Transverse colon (tissue), 4 donors: ENCODE measurements at regions not wholly inside any gene's neighbourhood (a gene's known extent, or its start where the extent isn't known, plus 50 kb on each side); places are given as distances from the start of the nearest gene placed in this dataset.

Source experiments
- DNase-seq: peaks from one replicate; pipeline ENCODE4 v3.0.0-alpha.2; 2019
- H3K27ac ChIP-seq, 4 donors: fragments of 200-600 bp; sonication (generic); 2 replicates each; pipeline ENCODE4 v1.5.1; 2016 to 2018; ENCODE audit warnings: inconsistent platforms in 4 of 4
- H3K27me3 ChIP-seq: fragments of 200-600 bp; sonication (generic); 2 replicates; pipeline ENCODE4 v1.5.1; 2017; ENCODE audit warnings: inconsistent platforms
- H3K36me3 ChIP-seq, 4 donors: fragments of 200-600 bp; sonication (generic); 2 replicates each; pipeline ENCODE4 v1.5.1; 2017 to 2019; ENCODE audit warnings: inconsistent platforms in 4 of 4
- H3K4me1 ChIP-seq, 4 donors: fragments of 200-600 bp; sonication (generic); 2 replicates each; pipeline ENCODE4 v1.5.1; 2017 to 2020; ENCODE audit warnings: inconsistent platforms in 4 of 4
- H3K4me3 ChIP-seq, 4 donors: fragments of 200-600 bp; sonication (generic); 1 replicate in 1 of 4; 2 replicates in 3 of 4; pipeline versions ENCODE4 v1.5.1 to v1.6.1; 2017 to 2019; ENCODE audit warnings: inconsistent platforms in 4 of 4
- H3K9me3 ChIP-seq, 2 donors: fragments of 200-600 bp; sonication (generic); 2 replicates each; pipeline ENCODE4 v1.5.1; 2017 to 2019; ENCODE audit warnings: inconsistent platforms in 2 of 2
- CTCF ChIP-seq, 5 experiments: fragments of 200-600 bp in 3 of 5; fragments of 450-650 bp in 2 of 5; sonication (generic) in 3 of 5; IDR thresholded peaks; 1 replicate in 2 of 5; 2 replicates in 3 of 5; pipeline ENCODE4 v1.5.1; 2016 to 2017; ENCODE audit warnings: antibody characterized with exemption in 5 of 5, inconsistent platforms in 3 of 5, mild to moderate bottlenecking in 2 of 5, moderate library complexity in 1 of 5
- EP300 ChIP-seq: sonication (generic); formaldehyde crosslinking; IDR thresholded peaks from one replicate; pipeline ENCODE4 v1.6.1; 2017; ENCODE audit warnings: antibody characterized with exemption, low read depth
- POLR2A ChIP-seq: fragments of 450-650 bp; IDR thresholded peaks from one replicate; pipeline ENCODE4 v1.6.1; 2016; ENCODE audit warnings: antibody characterized with exemption, mild to moderate bottlenecking, moderate library complexity
- POLR2AphosphoS5 ChIP-seq, 3 donors: sonication (generic); formaldehyde crosslinking; IDR thresholded peaks; one replicate each; pipeline ENCODE4 v1.6.1; 2016; ENCODE audit warnings: antibody characterized with exemption in 3 of 3
- WGBS, 2 donors: methylation state at CpG; one replicate each; pipeline ENCODE4 v1.1.5; 2018; ENCODE audit warnings: low coverage in 1 of 2; 5-methylcytosine and 5-hydroxymethylcytosine counted together
- in situ Hi-C, 4 donors: fragments of 200-750 bp; cut with MboI; loops; one replicate each; pipeline versions ENCODE4 v1.15.0 to v1.15.1; 2017; ENCODE audit warnings: low sequenced_read_pairs in 3 of 4, low pct_ligation_motif_present in 1 of 4, low pct_unique_long_range_greater_than_20kb in 1 of 4
- intact Hi-C: fragments of 100-400 bp; cut with DNase I; formaldehyde crosslinking; loops from one replicate; pipeline ENCODE4 v1.15.1; 2023; ENCODE audit warnings: low total_unique reads

GRCh38 chr15:100785181-100786138 lies 94.2 kb upstream of the ALDH1A3 start:
- H3K4me3 ChIP-seq, result no peak overlapping the region
- no peak for TF ChIP-seq POLR2A
- no peak for TF ChIP-seq CTCF (IDR thresholded peaks at IDR 0.05)
- TF ChIP-seq POLR2AphosphoS5 (IDR thresholded peaks at IDR 0.05), result no peak
- TF ChIP-seq EP300, result no peak
- intact Hi-C loops, result no loop called here
- H3K27me3 ChIP-seq, result no peaks in the 10 kb centered on the region
- 77 to 79% methylated on average over 3 to 10 of the region's 10 CpGs for WGBS, 2 donors
- no peaks in the 10 kb centered on the region for H3K36me3 ChIP-seq
- no peaks in the 10 kb centered on the region for H3K9me3 ChIP-seq
- no peaks in the 10 kb centered on the region for H3K4me1 ChIP-seq
- no peak overlapping the region for H3K27ac ChIP-seq
- DNase-seq, result no peak
- in situ Hi-C loops, result no loop called here

- Histone ChIP-seq H3K4me1 (no peaks in the 10 kb centered on the region), H3K27ac (no peak overlapping the region), H3K27me3 (no peaks in the 10 kb centered on the region), H3K4me3 (no peak overlapping the region), H3K9me3 (no peaks in the 10 kb centered on the region), H3K36me3 (no peaks in the 10 kb centered on the region)
- intact Hi-C loops (no loop called here), in situ Hi-C loops (no loop called here)
- DNase-seq, result no peak
- TF ChIP-seq POLR2A, result no peak
- no peak for TF ChIP-seq CTCF (IDR thresholded peaks at IDR 0.05)
- TF ChIP-seq EP300, result no peak
- no peak for TF ChIP-seq POLR2AphosphoS5 (IDR thresholded peaks at IDR 0.05)
- 84 to 86% methylated on average over 1 to 5 of the region's 5 CpGs for WGBS, 2 donors
Observed at GRCh38 chr15:100786139-100786531, 93.5 kb upstream of the ALDH1A3 start.

- Histone ChIP-seq H3K36me3 (no peaks in the 10 kb centered on the region), H3K4me1 (no peaks in the 10 kb centered on the region), H3K9me3 (no peaks in the 10 kb centered on the region), H3K27ac (no peak overlapping the region), H3K27me3 (no peaks in the 10 kb centered on the region), H3K4me3 (no peak overlapping the region)
- DNase-seq, result no peak
- intact Hi-C loops (no loop called here), in situ Hi-C loops (no loop called here)
- TF ChIP-seq POLR2AphosphoS5 (IDR thresholded peaks at IDR 0.05) (no peak), CTCF (IDR thresholded peaks at IDR 0.05) (no peak), POLR2A (no peak), EP300 (no peak)
- WGBS, 2 donors, result 87 to 89% methylated on average over 4 to 30 of the region's 30 CpGs
Observed at GRCh38 chr15:100786901-100787566, 92.6 kb upstream of the ALDH1A3 start.

- in situ Hi-C loops, result no loop called here
- intact Hi-C loops, result no loop called here
Observed at GRCh38 chr15:100787567-100788417, 91.8 kb upstream of the ALDH1A3 start.

More at GRCh38 chr15:100787567-100788417, 91.8 kb upstream of the ALDH1A3 start:
- no peaks in the 10 kb centered on the region for H3K27me3 ChIP-seq
- no peak overlapping the region for H3K4me3 ChIP-seq
- no peaks in the 10 kb centered on the region for H3K36me3 ChIP-seq
- H3K9me3 ChIP-seq, result no peaks in the 10 kb centered on the region
- H3K4me1 ChIP-seq, result no peaks in the 10 kb centered on the region
- TF ChIP-seq POLR2A (no peak), EP300 (no peak), CTCF (IDR thresholded peaks at IDR 0.05) (no peak), POLR2AphosphoS5 (IDR thresholded peaks at IDR 0.05) (no peak)
- no peak for DNase-seq
- no peak overlapping the region for H3K27ac ChIP-seq
- 77 to 93% methylated on average over 5 to 17 of the region's 17 CpGs for WGBS, 2 donors
